Body of pancreas (tissue), 4 donors: ENCODE measurements at regions not wholly inside any gene's neighbourhood (a gene's known extent, or its start where the extent isn't known, plus 50 kb on each side); places are given as distances from the start of the nearest gene placed in this dataset.

Source experiments
- CTCF ChIP-seq, 7 experiments: fragments of 450-650 bp in 4 of 7; fragments of 200-600 bp in 3 of 7; sonication (generic) in 3 of 7; IDR thresholded peaks; one replicate each; pipeline ENCODE4 v1.5.1; 2016 to 2019; ENCODE audit warnings: antibody characterized with exemption in 7 of 7
- POLR2A ChIP-seq, 3 donors: fragments of 450-650 bp; IDR thresholded peaks; one replicate each; pipeline ENCODE4 v1.6.1; 2016; ENCODE audit warnings: antibody characterized with exemption in 3 of 3, mild to moderate bottlenecking in 2 of 3

GRCh38 chr13:90760639-90761038, 586.8 kb upstream of the MIR17HG start:
- TF ChIP-seq POLR2A (IDR thresholded peaks at IDR 0.05) (no peak), CTCF (IDR thresholded peaks at IDR 0.05) (no peak)
